K562 (cell line): ENCODE measurements at regions not wholly inside any gene's neighbourhood (a gene's known extent, or its start where the extent isn't known, plus 50 kb on each side); places are given as distances from the start of the nearest gene placed in this dataset.

Experiments
- CREB1 ChIP-seq, 2 experiments: sonication (generic) in 1 of 2; formaldehyde crosslinking in 1 of 2; IDR thresholded peaks; 2 replicates each; pipeline versions ENCODE4 v1.6.1 to v1.8.0; 2012 to 2022; ENCODE audit warnings: inconsistent platforms in 1 of 2, mild to moderate bottlenecking in 1 of 2, missing genetic modification reagents in 1 of 2, moderate library complexity in 1 of 2
- EZH2 ChIP-seq: IDR thresholded peaks from 2 replicates; pipeline ENCODE4 v1.6.1; 2012; ENCODE audit warnings: low read depth, mild to moderate bottlenecking, inconsistent platforms, low read length, borderline replicate concordance
- FOXK2 ChIP-seq, 2 experiments: fragments of 450-650 bp; IDR thresholded peaks in 1 of 2; conservative IDR thresholded peaks in 1 of 2; 2 replicates each; pipeline ENCODE4 v1.6.1; 2016; ENCODE audit warnings: low read depth in 2 of 2, mild to moderate bottlenecking in 1 of 2
- POU5F1 ChIP-seq: fragments of 150-350 bp; IDR thresholded peaks from 2 replicates; pipeline ENCODE4 v1.6.1; 2014; ENCODE audit warnings: borderline replicate concordance, low read length, low read depth, mild to moderate bottlenecking; ENCODE audit not compliant: partially characterized antibody
- ZNF124 ChIP-seq: sonication (generic); formaldehyde crosslinking; IDR thresholded peaks from 2 replicates; pipeline ENCODE4 v1.8.1; 2022; ENCODE audit warnings: missing genetic modification reagents
- ZNF134 ChIP-seq: fragments of 250-450 bp; sonication (Bioruptor Pico); conservative IDR thresholded peaks from 2 replicates; pipeline ENCODE4 v1.4.0; 2020

GRCh38 chr5:167750586-167750985, 540.9 kb upstream of the WWC1 start:
- TF ChIP-seq FOXK2 (conservative IDR thresholded peaks at IDR 0.05 in 1 of 2, IDR thresholded peaks at IDR 0.05 in 1 of 2; ENCODE audit: low read depth in 2 of 2) (no peak), CREB1 (IDR thresholded peaks at IDR 0.05) (no peak), CREB1 (CRISPR knock-in tag; IDR thresholded peaks at IDR 0.05) (no peak), ZNF134 (CRISPR knock-in tag) (no peak), ZNF124 (CRISPR knock-in tag) (no peak), EZH2 (no peak), POU5F1 (no peak)
